GM18873 (cell line): ENCODE measurements at regions not wholly inside any gene's neighbourhood (a gene's known extent, or its start where the extent isn't known, plus 50 kb on each side); places are given as distances from the start of the nearest gene placed in this dataset.
"Not testable (repeated sequence)": the region's sequence is repeated elsewhere in the genome, so short reads cannot be mapped to it uniquely, and the experiment has no call there.

ENCODE experiments used
- ATAC-seq: cut with Tn5 transposase; IDR thresholded peaks from one replicate; pipeline ENCODE4 v1.9.1; 2021; ENCODE audit warnings: mild to moderate bottlenecking, moderate library complexity, moderate number of reproducible peaks; ENCODE audit not compliant: unreplicated experiment, low FRiP score

DNA sequence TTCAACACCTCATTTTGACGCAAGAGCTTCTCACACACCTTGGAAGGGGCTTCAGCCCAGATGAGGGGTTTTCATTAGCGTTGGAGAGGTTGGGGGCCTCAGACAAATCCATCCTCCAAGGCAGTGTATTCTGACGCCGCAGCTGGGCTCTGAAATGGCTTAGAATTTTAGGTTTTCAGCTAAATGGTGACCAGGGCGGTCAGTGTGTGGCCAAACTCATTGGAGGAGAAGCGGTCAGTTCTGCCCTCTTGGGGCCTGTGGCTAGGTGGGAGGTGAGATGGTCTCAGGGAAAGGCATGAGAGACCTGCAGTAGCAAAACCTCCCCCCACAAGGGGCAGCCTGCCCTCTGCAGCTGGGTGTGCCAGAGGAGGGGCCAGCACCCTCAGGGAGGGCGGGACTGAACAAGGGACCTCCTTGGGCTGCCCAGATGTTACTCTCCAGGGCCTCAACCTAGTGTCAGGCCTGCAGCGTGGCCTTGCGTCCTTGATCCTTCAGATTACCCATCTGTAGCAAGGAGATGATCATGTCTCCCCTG lies 155.8 kb downstream of the URI1 start:
- no peak for ATAC-seq

DNA sequence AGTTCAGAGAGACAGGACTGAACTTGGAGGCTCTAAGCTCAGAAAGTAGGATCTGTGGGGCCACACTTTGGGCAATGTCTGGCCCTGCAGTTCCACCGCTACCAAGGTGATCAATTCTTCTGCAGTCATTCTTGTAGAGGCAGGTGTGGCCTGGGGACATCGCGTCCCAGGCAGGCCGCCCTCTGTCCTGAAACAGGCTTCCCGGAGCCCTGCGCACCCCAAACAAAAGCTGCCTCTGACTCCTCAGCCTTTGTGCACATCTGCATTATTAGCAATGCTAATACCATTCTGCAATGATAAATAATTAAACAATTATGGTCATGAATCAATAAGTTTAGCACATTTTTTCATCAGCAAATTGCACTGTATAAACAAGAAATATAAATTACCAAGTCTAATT lies 160.2 kb downstream of the URI1 start:
- no peak for ATAC-seq

DNA sequence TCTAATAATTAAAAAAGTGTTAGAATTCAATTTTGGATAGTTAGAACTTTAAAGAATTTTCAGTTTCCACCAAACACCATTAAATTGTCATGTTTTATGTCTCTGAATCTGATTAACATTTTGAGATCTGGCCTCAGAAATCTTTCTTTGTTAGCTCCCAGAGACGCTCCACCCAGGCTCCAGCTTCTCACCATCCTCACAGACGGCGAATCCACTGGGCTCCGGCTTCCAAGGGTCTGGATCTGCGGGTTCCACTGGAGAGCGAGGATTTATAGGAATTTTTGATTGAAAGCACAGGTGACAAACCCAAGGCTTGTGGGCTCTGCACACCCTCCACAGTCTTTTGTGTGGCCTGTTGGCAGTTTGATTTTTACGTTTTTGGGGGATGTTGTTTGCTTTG lies 160.6 kb downstream of the URI1 start:
- no peak for ATAC-seq

DNA sequence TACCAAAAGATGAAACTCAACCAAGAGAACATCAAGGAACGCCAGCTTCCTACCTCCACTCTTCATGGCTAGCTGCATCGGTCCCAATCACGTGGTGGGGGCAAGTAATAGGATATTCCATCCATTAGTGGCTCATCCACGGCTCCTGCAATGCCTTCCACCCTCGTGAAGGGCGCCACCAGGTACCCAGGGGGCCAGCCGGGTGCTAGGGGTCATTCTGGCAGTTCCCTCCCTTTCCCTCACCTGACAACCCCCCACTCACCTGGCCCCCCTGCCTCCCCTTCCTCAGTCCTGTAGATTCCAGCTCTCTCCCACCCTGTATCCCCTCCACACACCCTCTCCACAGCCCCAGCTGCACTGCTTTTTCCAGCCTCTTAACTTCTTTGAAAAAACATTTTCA lies 161.9 kb downstream of the URI1 start:
- no peak for ATAC-seq

DNA sequence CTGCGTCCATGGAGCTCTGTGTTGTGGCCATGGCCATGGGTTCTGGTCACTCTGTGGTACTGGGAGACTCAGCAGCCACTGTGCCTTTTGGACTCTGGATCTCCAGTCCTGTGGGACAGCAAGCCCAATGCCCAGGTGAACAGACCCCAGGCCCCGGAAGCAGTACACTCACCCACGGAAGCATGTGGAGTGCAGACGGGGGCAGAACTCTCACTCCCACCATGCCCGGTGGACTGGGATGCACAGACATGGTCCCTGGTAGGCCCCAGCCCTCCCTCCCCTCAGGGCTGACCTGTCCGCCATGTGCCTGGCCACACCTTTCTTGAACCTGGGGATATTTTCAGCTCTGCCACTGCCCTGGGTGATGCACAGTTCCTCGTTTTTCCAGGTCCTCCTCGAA lies 163.3 kb downstream of the URI1 start:
- ATAC-seq, result no peak

DNA sequence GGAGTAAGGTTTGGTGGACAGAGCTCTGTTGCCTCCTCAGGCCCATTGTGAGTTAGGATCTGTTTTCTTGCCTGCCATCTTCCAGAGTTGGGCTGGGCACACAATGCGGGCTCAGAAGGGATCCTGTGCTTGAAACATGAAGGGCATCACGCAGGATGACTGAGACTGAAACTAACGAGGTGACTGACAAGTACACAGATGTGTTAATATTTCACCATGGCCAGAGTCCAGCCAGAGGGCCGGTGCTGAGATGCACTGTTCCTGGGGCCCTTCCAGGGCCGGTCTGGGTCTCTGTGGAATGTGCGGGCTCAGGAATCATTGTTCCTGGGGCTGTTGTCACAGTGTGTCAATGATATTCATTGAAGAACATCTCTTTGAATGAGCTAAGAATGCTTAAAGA lies 163.7 kb downstream of the URI1 start:
- peak; percentile 67 for ATAC-seq

DNA sequence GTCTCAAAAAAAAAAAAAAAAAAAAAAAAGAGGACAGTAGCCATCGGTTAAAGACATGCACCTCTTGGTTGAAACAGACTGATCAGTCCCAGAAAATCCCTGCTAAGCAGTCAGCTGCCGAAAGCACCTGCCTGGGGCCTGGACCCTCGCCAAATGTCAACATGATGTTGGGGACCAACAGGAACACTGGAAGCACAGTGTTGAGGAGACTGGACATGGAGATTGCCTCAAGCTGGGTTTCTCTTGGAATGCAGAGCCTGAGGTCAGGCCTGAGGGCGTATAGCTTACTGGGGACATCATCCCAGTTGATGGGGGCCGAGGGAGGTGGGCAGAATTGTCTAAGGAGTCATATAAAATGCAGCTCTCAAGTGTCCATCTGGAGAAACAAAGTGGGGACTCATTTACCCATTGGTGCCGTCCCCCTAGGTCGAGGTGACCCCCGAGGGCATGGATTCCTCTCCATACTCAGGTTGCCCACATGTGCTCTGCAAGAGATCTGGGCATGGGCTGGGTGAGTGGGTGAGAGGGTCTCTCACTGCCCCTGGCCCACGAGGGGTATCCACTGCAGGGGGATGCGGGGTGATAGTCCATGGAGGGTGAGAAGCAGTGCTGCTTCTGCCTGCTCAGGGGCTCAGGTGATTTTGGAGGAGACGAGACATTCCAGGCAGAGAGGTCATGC lies 164.5 kb downstream of the URI1 start:
- ATAC-seq, result no peak

DNA sequence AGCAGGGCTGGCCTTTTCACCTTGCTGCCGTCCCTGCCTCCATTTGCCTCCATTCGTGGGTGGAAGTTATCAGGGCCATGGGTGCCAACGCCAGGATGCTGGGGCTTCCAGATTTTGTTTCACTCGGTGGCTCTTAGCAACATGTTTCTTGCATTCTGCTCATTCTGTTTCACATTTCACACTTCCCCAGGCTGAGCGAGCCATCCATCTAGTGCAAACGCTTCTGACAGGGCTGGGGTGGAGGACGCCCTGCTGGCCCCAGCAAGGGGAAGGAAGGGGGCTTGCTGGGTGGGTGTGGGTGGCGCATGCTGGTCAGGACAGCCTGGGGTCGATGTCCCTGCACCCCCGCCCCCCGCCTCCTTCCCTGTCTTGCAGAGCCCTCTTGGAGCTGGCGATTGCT lies 165.2 kb downstream of the URI1 start:
- no peak for ATAC-seq

DNA sequence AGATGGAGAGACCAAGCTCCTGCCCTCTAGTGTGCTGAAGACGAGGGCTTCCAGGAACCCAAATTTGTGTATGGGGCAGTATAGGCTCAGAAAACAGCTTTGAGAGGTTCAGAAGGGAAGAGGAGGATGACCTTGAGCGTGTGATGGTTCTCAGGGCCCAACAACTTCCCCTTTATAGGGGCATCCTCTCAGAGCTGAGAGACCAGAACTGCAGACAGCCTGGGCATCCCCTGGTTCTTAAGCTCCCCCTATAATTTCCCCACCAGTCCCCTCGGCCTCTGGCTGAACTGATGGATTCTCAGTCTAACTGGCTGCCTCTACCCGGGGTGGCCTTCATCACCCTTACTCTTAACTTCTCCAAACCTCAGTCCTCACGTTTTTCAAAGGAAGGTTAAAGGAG lies 167.5 kb downstream of the URI1 start:
- no peak for ATAC-seq

DNA sequence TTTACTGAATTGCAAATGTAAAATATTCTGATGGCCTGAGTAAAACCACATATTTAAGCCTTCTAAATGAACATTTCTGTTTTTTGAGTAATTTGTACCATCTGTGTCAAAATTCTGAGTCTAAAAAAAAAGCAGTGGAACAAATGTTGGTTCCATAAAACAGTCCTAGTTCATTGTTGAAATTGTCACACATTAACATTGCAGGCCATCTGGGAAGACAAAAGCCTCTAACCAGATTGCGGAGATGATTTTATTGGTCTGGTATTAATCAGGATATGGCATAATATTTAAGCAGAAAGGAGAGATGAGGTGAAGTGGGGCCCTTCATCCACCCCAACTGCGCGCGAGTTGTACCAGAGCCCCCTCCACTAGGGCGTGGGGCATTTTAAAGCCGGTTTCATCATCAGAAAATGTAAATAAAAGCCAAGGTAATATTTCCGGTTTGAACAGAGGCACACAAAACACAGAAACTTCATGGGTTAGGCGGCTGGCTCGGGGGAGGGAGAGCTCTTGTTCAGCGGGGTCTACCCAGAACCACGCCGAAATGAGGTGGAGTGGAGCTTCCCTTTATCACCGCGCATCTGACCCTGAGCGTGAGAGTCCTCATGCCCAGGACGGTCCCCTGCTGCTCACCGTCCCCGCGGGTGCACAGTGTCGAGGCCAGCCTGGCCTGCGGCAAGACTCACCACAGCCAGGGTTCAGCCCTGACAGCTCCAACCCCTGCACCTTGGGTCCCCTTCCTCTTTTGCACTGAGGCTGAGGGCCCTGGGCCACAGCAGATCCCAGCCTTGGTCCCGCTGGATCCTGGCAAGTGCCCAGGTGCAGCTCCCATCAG lies 169.2 kb downstream of the URI1 start:
- ATAC-seq, result no peak

DNA sequence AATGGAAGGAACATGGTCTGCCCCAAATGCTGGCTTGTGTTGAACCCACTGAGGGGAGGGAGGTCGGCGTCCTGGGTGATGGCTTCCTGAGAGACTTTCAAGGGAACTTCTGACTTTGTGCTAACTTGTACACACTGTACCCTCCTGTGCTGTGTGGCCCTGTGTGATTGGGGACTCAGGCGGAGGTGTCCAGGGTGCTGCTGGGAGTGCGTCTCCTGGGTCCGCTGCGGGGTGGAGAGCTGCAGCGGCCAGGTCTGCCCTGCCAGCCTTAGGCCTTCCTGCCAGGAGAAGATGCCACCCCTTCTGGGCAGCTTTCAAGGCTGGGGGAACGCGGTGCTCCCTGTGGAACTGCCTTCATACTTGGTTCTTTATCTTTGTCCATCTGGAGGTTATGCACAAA lies 170.1 kb downstream of the URI1 start:
- ATAC-seq, result no peak

DNA sequence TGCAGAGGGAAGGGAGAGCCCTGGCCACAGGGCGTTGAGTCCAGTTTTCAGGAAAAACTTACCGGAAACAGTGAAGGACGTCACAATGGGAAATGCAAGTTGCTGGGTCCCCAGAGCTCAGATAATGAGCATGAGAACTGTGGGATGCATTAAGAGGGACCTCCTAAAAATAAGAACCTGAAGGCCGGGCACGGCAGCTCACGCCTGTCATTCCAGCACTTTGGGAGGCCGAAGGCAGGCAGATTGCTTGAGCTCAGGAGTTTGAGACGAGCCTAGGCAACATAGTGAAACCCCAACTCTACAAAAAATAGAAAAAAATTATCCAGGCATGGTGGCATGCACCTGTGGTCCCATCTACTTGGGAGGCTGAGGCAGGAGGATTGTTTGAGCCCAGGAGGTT lies 170.6 kb downstream of the URI1 start:
- ATAC-seq, result no peak

DNA sequence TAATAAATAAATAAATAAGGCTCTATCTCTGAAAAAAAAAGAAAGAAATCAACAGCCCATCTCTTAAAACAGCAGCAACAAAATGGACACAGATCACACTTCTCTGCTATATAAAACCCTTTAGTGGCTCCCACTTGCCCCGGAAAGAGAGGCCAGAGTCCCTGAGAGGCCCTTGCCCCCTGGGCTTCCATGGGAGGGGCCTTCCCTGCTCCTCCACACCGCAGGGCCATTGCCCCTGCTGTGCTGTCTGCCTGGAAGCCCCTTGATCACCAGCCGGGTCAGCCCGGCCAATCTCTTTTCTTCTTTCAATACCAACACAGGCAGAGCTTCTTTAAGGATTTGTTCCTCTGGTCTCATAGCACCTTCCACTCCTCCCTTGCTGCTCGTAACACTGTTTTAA lies 171.1 kb downstream of the URI1 start:
- no peak for ATAC-seq

DNA sequence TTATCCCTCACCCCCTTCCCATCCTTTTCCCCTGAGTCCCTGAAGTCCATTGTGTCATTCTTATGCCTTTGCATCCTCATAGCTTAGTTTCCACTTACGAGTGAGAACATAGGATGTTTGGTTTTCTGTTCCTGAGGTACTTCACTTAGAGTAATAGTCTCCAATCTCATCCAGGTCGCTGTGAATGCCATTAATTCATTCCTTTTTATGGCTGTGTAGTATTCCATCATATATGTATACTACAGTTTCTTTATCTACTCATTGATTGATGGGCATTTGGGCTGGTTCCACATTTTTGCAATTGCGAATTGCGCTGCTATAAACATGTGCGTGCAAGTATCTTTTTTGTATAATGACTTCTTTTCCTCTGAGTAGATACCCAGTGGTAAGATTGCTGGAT lies 172.1 kb downstream of the URI1 start:
- ATAC-seq, result not testable (repeated sequence)

DNA sequence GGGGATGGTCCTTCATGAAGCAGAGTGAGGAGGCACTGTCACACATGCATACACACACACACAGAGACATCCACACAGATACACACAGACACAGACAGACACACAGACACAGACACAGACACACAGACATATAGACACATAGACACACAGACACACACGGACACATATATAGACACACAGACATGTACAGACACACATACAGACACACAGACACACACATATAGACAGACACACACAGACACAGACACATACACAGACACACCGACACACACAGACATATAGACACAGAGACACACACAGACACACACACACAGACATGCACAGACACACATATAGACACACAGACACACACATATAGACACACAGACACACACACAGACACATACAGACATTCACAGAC lies 173.9 kb downstream of the URI1 start:
- ATAC-seq, result no peak

DNA sequence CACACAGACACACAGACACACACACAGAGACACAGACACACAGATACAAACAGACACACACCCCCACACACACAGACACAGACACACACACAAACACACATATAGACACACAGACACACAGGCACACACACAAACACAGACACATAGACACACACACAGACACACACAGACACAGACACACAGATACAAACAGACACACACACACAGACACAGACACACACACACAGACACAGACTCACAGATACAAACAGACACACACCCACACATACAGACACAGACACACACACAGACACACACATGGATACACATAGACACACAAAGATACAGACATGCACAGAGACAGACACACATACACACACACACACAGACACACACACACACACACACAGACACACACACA lies 174.5 kb downstream of the URI1 start:
- no peak for ATAC-seq

DNA sequence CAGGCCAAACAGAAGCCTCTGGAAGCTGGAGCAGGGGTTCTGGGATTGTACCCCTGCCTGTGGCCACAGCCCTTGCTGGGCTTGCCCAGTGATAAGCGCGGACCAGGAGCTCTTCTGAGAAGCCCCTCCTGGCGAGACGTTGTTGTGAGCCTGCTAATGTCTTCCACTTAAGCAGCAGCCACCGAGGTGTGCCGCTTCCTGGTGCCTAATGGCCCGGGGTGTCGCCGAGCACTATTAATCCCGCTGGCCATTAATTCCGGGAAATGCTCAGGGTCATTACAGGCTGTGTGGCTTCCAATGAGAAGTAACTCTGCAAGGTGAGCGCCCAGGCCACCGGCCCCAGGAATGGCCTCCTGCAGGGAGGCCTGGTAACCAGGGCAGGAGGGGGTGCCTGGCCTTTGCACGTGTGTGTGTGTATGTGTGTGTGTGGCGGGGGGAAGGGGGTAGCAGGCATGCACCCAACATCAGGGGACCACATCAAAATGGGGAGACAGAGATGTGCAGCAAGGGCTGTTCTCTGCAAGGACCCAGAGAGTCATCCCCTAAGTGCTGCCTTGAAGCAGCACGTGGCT lies 175.0 kb downstream of the URI1 start:
- ATAC-seq, result no peak

DNA sequence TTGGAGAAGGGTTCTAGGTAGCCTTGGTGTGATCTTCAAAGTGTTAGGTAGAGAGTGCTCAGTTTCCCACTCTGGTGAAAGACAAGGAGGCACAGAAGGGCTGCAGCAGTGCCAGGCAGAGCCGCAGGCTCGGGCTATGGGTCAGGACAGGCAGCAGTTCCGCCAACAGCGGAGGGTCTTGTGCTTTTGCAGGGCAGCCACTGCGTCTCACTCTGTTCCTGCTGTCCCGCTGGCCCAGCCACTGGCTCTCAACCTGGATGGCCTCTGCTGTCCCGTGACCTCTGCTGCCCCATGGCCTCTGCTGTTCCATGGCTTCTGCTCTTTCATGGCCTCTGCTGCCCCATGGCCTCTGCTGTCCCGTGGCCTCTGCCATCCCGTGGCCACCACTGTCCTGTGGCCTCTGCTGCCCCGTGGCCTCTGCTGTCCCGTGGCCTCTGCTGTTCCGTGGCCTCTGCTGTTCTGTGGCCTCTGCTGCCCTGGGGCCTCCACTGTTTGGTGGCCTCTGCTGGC lies 175.7 kb downstream of the URI1 start:
- ATAC-seq, result no peak

DNA sequence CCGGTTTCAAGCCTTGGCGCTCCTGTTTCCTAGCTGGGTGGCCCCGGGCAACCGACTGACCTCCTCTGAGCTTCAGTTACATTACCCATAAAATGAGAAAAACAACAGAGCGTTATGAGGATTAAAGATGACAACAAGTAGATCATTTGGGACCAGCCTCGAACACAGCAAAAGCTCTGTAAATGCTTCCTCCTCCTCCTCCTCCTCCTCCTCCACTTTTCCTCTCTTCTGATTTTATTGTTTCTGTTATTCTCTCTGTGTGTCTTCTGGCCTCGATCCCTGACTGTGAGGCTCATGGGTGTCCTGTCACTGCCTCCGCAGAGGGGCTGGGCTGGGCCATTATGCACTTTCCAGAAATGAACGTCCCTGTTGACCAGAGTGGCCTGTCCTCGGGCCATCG lies 176.2 kb downstream of the URI1 start:
- no peak for ATAC-seq

DNA sequence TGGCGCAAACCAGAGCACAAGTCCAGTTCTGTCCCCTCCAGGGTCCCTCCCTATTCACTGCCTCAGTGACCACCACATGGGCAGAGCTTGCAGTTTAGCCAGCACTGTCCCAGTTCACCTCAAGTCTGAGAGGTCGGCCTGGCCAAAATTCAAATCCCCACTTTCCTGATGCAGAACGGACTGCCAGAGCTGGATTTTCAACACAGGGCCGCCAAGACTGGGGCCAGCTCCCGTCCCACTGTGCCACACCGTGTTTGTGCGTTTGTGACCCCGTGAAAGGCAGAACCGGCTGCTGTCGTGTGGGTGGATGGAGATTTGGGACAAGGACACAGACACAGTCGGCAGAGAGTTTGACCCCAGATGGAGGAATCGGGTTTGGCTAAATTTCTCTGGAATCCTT lies 176.7 kb downstream of the URI1 start:
- ATAC-seq, result no peak

DNA sequence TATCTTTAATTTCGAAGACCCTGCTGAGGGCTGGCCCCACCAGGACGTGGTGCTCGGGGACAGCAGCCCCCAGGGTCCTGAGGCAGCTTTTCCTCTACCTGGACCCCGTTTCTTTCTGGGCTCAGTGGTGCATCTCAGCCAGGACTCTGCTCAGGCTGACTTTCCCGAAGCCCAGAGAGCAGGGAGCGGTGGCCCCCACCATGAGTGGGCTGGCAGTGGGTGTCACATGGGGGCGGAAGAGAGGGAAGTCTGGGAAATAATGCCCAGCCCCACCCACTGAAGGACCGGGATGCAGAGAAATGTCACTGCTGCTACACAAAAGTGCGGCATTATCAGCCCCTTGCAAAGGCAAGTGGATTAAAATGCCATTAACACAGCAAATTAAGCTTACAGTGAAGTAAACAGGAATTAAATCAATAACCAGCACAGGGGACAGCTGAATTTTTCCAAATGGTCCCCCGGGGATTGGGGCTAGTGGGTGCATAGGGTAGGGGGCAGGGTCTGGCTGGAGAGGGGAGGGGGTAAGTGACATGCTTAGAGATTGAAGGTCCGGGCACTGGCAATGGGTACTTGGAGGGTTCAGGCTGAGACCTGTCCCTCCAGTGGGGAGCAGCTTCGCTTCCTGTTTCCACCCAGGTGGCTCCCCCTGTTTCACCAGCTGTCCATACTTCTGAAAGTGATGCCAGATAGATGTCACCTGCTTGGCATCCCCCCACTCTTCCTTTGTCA lies 177.3 kb downstream of the URI1 start:
- no peak for ATAC-seq
